Neuronal stem cell (in vitro differentiated cells): ENCODE measurements at regions not wholly inside any gene's neighbourhood (a gene's known extent, or its start where the extent isn't known, plus 50 kb on each side); places are given as distances from the start of the nearest gene placed in this dataset.
"Not testable (repeated sequence)": the region's sequence is repeated elsewhere in the genome, so short reads cannot be mapped to it uniquely, and the experiment has no call there.

Experiments
- DNase-seq: peaks from one replicate; pipeline ENCODE4 v3.0.0-alpha.2; 2013; ENCODE audit warnings: low spot score
- H2AFZ ChIP-seq: one replicate; pipeline ENCODE4 v1.6.1; 2013; ENCODE audit warnings: mild to moderate bottlenecking, low read length, inconsistent platforms
- H2AK5ac ChIP-seq: 2 replicates; pipeline ENCODE4 v1.6.1; 2013; ENCODE audit warnings: low read depth, mild to moderate bottlenecking, inconsistent platforms, low read length, moderate library complexity, mixed read lengths
- H2BK120ac ChIP-seq: 2 replicates; pipeline ENCODE4 v1.6.1; 2013; ENCODE audit warnings: low read depth, mild to moderate bottlenecking, inconsistent platforms, low read length, moderate library complexity, mixed read lengths
- H2BK12ac ChIP-seq: one replicate; pipeline ENCODE4 v1.6.1; 2013; ENCODE audit warnings: low read length, inconsistent platforms
- H2BK15ac ChIP-seq: 2 replicates; pipeline ENCODE4 v1.6.1; 2013; ENCODE audit warnings: mild to moderate bottlenecking, low read length, inconsistent platforms, mixed read lengths
- H2BK5ac ChIP-seq: one replicate; pipeline ENCODE4 v1.6.1; 2013; ENCODE audit warnings: inconsistent platforms, mild to moderate bottlenecking, low read length, moderate library complexity
- H3K14ac ChIP-seq: one replicate; pipeline ENCODE4 v1.6.1; 2013; ENCODE audit warnings: low read length, inconsistent platforms
- H3K18ac ChIP-seq: 2 replicates; pipeline ENCODE4 v1.6.1; 2013; ENCODE audit warnings: low read length, inconsistent platforms
- H3K23ac ChIP-seq: 2 replicates; pipeline ENCODE4 v1.6.1; 2013; ENCODE audit warnings: low read depth, mild to moderate bottlenecking, mixed read lengths, low read length, inconsistent platforms; ENCODE audit not compliant: poor library complexity
- H3K27ac ChIP-seq: replicated peaks from 3 replicates; pipeline ENCODE4 v1.5.1; 2013; ENCODE audit warnings: low read length, inconsistent platforms
- H3K27me3 ChIP-seq, 3 experiments: 2 replicates each; pipeline ENCODE4 v1.6.1; 2013; ENCODE audit warnings: low read length in 3 of 3, mild to moderate bottlenecking in 2 of 3, inconsistent platforms in 1 of 3, low read depth in 1 of 3, mixed read lengths in 1 of 3, moderate library complexity in 1 of 3; ENCODE audit not compliant: control insufficient read depth in 3 of 3, insufficient read depth in 3 of 3
- H3K36me3 ChIP-seq, 2 donors: replicated peaks in 1 of 2; 2 replicates each; pipeline ENCODE4 v1.6.1; 2013; ENCODE audit warnings: low read length in 2 of 2; ENCODE audit not compliant: control insufficient read depth in 2 of 2, insufficient read depth in 2 of 2
- H3K4ac ChIP-seq: 2 replicates; pipeline ENCODE4 v1.6.1; 2013; ENCODE audit warnings: inconsistent platforms, mild to moderate bottlenecking, low read length, moderate library complexity
- H3K4me1 ChIP-seq, 2 donors: 1 replicate in 1 of 2; 2 replicates in 1 of 2; pipeline ENCODE4 v1.6.1; 2013; ENCODE audit warnings: low read length in 2 of 2, low read depth in 1 of 2; ENCODE audit not compliant: control insufficient read depth in 2 of 2, insufficient read depth in 1 of 2
- H3K4me2 ChIP-seq: one replicate; pipeline ENCODE4 v1.6.1; 2013; ENCODE audit warnings: mild to moderate bottlenecking, low read length, inconsistent platforms; ENCODE audit not compliant: insufficient read depth, poor library complexity, severe bottlenecking
- H3K4me3 ChIP-seq, 2 donors: 2 replicates each; pipeline ENCODE4 v1.5.1; 2013; ENCODE audit warnings: low read length in 2 of 2, mild to moderate bottlenecking in 2 of 2, inconsistent platforms in 1 of 2, moderate library complexity in 1 of 2
- H3K79me1 ChIP-seq: one replicate; pipeline ENCODE4 v1.6.1; 2013; ENCODE audit warnings: low read depth, mild to moderate bottlenecking, inconsistent platforms, low read length, moderate library complexity
- H3K9ac ChIP-seq: one replicate; pipeline ENCODE4 v1.6.1; 2013; ENCODE audit warnings: mild to moderate bottlenecking, low read depth, low read length, inconsistent platforms; ENCODE audit not compliant: poor library complexity
- H3K9me3 ChIP-seq, 2 donors: replicated peaks in 1 of 2; 2 replicates each; pipeline versions ENCODE3 to v1.6.1; 2013; ENCODE audit warnings: low read length in 2 of 2, mild to moderate bottlenecking in 2 of 2, inconsistent platforms in 1 of 2, low read depth in 1 of 2, mixed read lengths in 1 of 2, moderate library complexity in 1 of 2; ENCODE audit not compliant: control insufficient read depth in 2 of 2, insufficient read depth in 1 of 2
- H4K8ac ChIP-seq: one replicate; pipeline ENCODE4 v1.6.1; 2013; ENCODE audit warnings: low read depth, mild to moderate bottlenecking, inconsistent platforms, low read length, moderate library complexity
- H4K91ac ChIP-seq: one replicate; pipeline ENCODE4 v1.6.1; 2013; ENCODE audit warnings: low read length, low read depth, mild to moderate bottlenecking, inconsistent platforms; ENCODE audit not compliant: poor library complexity
- WGBS, 2 donors: extraction: QIAGEN DNeasy Blood & Tissue Kit; methylation state at CpG; one replicate each; pipeline ENCODE4 v1.1.7; 2013; ENCODE audit warnings: missing lambda C conversion rate in 2 of 2, mixed read lengths in 1 of 2; ENCODE audit not compliant: insufficient read length in 2 of 2, insufficient replicate concordance in 1 of 2; ENCODE audit errors: extremely low coverage in 2 of 2; 5-methylcytosine and 5-hydroxymethylcytosine counted together

GRCh38 chr17:68106085-68106484, 70.5 kb downstream of the KPNA2 start:
- Histone ChIP-seq H3K9me3 (peaks cover 0 to 12% of the 10 kb centered on the region in 2 donors), H3K4me2 (no peak overlapping the region), H3K4me3 (no peak overlapping the region), H2AK5ac (no peak overlapping the region), H3K27me3 (peaks cover 0 to 21% (median 0%) of the 10 kb centered on the region in 3 experiments), H4K91ac (no peak overlapping the region), H3K36me3 (peaks cover 0 to 20% of the 10 kb centered on the region in 2 donors), H2BK120ac (no peak overlapping the region), H3K9ac (no peak overlapping the region), H3K18ac (no peak overlapping the region), H2BK15ac (no peak overlapping the region), H3K4me1 (peaks cover under 1 to 12% of the 10 kb centered on the region in 2 donors), H3K27ac (no peak overlapping the region), H2AFZ (no peak overlapping the region), H3K23ac (no peak overlapping the region), H4K8ac (no peak overlapping the region), H2BK12ac (no peak overlapping the region), H2BK5ac (no peak overlapping the region), H3K14ac (no peak overlapping the region), H3K79me1 (no peaks in the 10 kb centered on the region), H3K4ac (no peak overlapping the region)
- no CpG with 5 or more reads among the region's 2 CpGs for WGBS, 2 donors
- no peak for DNase-seq

GRCh38 chr17:68107373-68107772, 71.8 kb downstream of the KPNA2 start:
- Histone ChIP-seq H3K9ac (no peak overlapping the region), H3K9me3 (peaks cover 0 to 12% of the 10 kb centered on the region in 2 donors), H2AFZ (no peak overlapping the region), H4K91ac (no peak overlapping the region), H3K4ac (no peak overlapping the region), H3K27ac (no peak overlapping the region), H3K23ac (no peak overlapping the region), H4K8ac (no peak overlapping the region), H2BK120ac (no peak overlapping the region), H2BK15ac (no peak overlapping the region), H3K4me1 (peaks cover 0 to 10% of the 10 kb centered on the region in 2 donors), H3K36me3 (peaks cover 0 to 20% of the 10 kb centered on the region in 2 donors), H3K14ac (no peak overlapping the region), H3K79me1 (no peaks in the 10 kb centered on the region), H2BK12ac (no peak overlapping the region), H3K27me3 (peaks cover 0 to 10% (median 0%) of the 10 kb centered on the region in 3 experiments), H3K4me2 (no peak overlapping the region), H3K18ac (no peak overlapping the region), H2BK5ac (no peak overlapping the region), H3K4me3 (no peak overlapping the region), H2AK5ac (no peak overlapping the region)
- WGBS, 2 donors: no CpG with 5 or more reads among the region's 4 CpGs
- DNase-seq: no peak

- Histone ChIP-seq H4K91ac (no peak overlapping the region), H3K4me2 (no peak overlapping the region), H2AFZ (no peak overlapping the region), H3K4me3 (no peak overlapping the region), H2BK5ac (no peak overlapping the region), H3K4me1 (no peaks in the 10 kb centered on the region), H3K9me3 (peaks cover 0 to 12% of the 10 kb centered on the region in 2 donors), H2BK12ac (no peak overlapping the region), H3K23ac (no peak overlapping the region), H3K36me3 (peaks cover 0 to 20% of the 10 kb centered on the region in 2 donors), H3K18ac (no peak overlapping the region), H2AK5ac (no peak overlapping the region), H3K27me3 (no peaks in the 10 kb centered on the region), H3K79me1 (no peaks in the 10 kb centered on the region), H3K27ac (no peak overlapping the region), H3K14ac (no peak overlapping the region), H4K8ac (no peak overlapping the region), H2BK15ac (no peak overlapping the region), H2BK120ac (no peak overlapping the region), H3K9ac (no peak overlapping the region), H3K4ac (no peak overlapping the region)
- no peak for DNase-seq
- no CpG with 5 or more reads among the region's 9 CpGs for WGBS, 2 donors
Measured at GRCh38 chr17:68108313-68109000, 72.9 kb downstream of the KPNA2 start.

GRCh38 chr17:68109404-68109803, 73.9 kb downstream of the KPNA2 start:
- H2AFZ ChIP-seq, H2AK5ac ChIP-seq, H4K91ac ChIP-seq, H2BK12ac ChIP-seq, H4K8ac ChIP-seq, H3K23ac ChIP-seq, H3K4ac ChIP-seq, H3K14ac ChIP-seq, H3K4me3 ChIP-seq, DNase-seq, H3K9ac ChIP-seq, H2BK15ac ChIP-seq, H3K18ac ChIP-seq, H2BK5ac ChIP-seq, H2BK120ac ChIP-seq, H3K4me2 ChIP-seq, H3K79me1 ChIP-seq, H3K27ac ChIP-seq, H3K4me1 ChIP-seq, H3K27me3 ChIP-seq: not testable (repeated sequence)
- Histone ChIP-seq H3K9me3 (peaks cover 0 to 12% of the 10 kb centered on the region in 2 donors), H3K36me3 (peaks cover 0 to 24% of the 10 kb centered on the region in 2 donors)
- no CpG with 5 or more reads among the region's 4 CpGs for WGBS, 2 donors
